ENCODE measurements at regions not wholly inside any gene's neighbourhood (a gene's known extent, or its start where the extent isn't known, plus 50 kb on each side); places are given as distances from the start of the nearest gene placed in this dataset.
A peak's percentile ranks its signal among the peaks of the same experiment; 100 is the strongest.

DNA sequence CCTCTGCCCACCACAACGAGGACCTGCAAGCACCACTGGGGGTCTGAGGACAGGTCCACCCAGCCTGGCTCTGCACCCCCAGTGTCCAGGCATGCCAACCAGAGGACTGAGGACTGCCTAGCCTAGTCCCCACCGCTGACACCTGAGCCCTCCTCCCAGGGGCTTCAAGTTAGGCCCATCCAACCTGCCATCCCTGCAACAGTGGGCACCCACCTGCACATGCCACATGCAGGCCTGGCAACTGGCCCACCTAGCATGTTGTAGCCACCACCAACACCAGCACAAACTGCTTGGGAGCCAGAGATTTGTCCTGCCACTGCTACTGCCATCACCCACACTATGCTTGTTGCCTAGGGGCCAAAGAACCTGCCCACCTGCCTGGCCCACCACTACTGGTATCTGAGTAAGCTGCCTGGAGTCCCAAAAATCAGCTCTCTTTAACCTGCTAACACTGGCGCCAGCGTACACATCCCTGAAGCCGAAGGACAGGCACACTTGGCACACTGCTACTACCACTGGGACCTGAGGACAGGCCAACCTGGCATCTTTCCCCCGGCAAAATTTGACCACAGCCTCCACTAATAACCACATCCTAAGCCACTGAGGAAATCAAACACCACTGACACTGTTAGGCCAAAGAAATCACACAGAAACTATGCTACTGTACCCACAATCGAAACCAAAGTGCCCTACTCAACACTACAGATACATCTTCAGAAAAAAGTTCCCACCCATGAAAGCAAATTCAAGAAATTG, 61.5 kb downstream of the PSMG1 start:
- Histone ChIP-seq H3K9me3 (ENCODE audit: control insufficient read depth, insufficient read depth, low read depth, low read length) (no peaks in the 10 kb centered on the region), H3K4me3 (ENCODE audit: low read depth, low read length) (no peak overlapping the region), H3K4me1 (ENCODE audit: control insufficient read depth, insufficient read depth, low read length) (no peaks in the 10 kb centered on the region), H3K36me3 (ENCODE audit: control insufficient read depth in 2 of 2, insufficient read depth in 1 of 2, low read length in 2 of 2) (no peaks in the 10 kb centered on the region), H3K27ac (ENCODE audit: extremely low read depth, low read depth, low read length) (no peak overlapping the region)
- TF ChIP-seq ZXDB (tag by site-specific recombination; IDR thresholded peaks at IDR 0.05) (no peak), OSR2 (tag by site-specific recombination; IDR thresholded peaks at IDR 0.05) (no peak), ZNF501 (tag by site-specific recombination; IDR thresholded peaks at IDR 0.05) (no peak), ZSCAN23 (tag by site-specific recombination; IDR thresholded peaks at IDR 0.05) (no peak), ZNF747 (tag by site-specific recombination; IDR thresholded peaks at IDR 0.05) (no peak), ZNF473 (tag by site-specific recombination; IDR thresholded peaks at IDR 0.05) (no peak), GFI1B (tag by site-specific recombination; IDR thresholded peaks at IDR 0.05) (no peak), ZNF664 (tag by site-specific recombination; IDR thresholded peaks at IDR 0.05) (no peak), ZNF600 (tag by site-specific recombination; IDR thresholded peaks at IDR 0.05) (no peak), ZNF514 (tag by site-specific recombination; IDR thresholded peaks at IDR 0.05) (no peak), BCL11B (tag by site-specific recombination; IDR thresholded peaks at IDR 0.05; ENCODE audit: low read depth) (no peak)
- TF ChIP-seq, protein P1, sequence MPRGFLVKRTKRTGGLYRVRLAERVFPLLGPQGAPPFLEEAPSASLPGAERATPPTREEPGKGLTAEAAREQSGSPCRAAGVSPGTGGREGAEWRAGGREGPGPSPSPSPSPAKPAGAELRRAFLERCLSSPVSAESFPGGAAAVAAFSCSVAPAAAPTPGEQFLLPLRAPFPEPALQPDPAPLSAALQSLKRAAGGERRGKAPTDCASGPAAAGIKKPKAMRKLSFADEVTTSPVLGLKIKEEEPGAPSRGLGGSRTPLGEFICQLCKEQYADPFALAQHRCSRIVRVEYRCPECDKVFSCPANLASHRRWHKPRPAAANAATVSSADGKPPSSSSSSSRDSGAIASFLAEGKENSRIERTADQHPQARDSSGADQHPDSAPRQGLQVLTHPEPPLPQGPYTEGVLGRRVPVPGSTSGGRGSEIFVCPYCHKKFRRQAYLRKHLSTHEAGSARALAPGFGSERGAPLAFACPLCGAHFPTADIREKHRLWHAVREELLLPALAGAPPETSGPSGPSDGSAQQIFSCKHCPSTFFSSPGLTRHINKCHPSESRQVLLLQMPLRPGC (tag by site-specific recombination; IDR thresholded peaks at IDR 0.05), result no peak
- TF ChIP-seq, protein P2, sequence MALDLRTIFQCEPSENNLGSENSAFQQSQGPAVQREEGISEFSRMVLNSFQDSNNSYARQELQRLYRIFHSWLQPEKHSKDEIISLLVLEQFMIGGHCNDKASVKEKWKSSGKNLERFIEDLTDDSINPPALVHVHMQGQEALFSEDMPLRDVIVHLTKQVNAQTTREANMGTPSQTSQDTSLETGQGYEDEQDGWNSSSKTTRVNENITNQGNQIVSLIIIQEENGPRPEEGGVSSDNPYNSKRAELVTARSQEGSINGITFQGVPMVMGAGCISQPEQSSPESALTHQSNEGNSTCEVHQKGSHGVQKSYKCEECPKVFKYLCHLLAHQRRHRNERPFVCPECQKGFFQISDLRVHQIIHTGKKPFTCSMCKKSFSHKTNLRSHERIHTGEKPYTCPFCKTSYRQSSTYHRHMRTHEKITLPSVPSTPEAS (tag by site-specific recombination; IDR thresholded peaks at IDR 0.05), result no peak
- TF ChIP-seq, protein P3, sequence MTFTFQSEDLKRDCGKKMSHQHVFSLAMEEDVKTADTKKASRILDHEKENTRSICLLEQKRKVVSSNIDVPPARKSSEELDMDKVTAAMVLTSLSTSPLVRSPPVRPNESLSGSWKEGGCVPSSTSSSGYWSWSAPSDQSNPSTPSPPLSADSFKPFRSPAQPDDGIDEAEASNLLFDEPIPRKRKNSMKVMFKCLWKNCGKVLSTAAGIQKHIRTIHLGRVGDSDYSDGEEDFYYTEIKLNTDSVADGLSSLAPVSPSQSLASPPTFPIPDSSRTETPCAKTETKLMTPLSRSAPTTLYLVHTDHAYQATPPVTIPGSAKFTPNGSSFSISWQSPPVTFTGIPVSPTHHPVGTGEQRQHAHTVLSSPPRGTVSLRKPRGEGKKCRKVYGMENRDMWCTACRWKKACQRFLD (tag by site-specific recombination; IDR thresholded peaks at IDR 0.05), result no peak
- TF ChIP-seq, protein P4, sequence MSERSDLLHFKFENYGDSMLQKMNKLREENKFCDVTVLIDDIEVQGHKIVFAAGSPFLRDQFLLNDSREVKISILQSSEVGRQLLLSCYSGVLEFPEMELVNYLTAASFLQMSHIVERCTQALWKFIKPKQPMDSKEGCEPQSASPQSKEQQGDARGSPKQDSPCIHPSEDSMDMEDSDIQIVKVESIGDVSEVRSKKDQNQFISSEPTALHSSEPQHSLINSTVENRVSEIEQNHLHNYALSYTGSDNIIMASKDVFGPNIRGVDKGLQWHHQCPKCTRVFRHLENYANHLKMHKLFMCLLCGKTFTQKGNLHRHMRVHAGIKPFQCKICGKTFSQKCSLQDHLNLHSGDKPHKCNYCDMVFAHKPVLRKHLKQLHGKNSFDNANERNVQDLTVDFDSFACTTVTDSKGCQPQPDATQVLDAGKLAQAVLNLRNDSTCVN (tag by site-specific recombination; optimal IDR thresholded peaks at IDR 0.05), result no peak
- TF ChIP-seq, protein P5, sequence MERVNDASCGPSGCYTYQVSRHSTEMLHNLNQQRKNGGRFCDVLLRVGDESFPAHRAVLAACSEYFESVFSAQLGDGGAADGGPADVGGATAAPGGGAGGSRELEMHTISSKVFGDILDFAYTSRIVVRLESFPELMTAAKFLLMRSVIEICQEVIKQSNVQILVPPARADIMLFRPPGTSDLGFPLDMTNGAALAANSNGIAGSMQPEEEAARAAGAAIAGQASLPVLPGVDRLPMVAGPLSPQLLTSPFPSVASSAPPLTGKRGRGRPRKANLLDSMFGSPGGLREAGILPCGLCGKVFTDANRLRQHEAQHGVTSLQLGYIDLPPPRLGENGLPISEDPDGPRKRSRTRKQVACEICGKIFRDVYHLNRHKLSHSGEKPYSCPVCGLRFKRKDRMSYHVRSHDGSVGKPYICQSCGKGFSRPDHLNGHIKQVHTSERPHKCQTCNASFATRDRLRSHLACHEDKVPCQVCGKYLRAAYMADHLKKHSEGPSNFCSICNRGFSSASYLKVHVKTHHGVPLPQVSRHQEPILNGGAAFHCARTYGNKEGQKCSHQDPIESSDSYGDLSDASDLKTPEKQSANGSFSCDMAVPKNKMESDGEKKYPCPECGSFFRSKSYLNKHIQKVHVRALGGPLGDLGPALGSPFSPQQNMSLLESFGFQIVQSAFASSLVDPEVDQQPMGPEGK (tag by site-specific recombination; IDR thresholded peaks at IDR 0.05), result no peak
- ChIA-PET POLR2A (no interaction called here), CTCF (no interaction called here)

DNA sequence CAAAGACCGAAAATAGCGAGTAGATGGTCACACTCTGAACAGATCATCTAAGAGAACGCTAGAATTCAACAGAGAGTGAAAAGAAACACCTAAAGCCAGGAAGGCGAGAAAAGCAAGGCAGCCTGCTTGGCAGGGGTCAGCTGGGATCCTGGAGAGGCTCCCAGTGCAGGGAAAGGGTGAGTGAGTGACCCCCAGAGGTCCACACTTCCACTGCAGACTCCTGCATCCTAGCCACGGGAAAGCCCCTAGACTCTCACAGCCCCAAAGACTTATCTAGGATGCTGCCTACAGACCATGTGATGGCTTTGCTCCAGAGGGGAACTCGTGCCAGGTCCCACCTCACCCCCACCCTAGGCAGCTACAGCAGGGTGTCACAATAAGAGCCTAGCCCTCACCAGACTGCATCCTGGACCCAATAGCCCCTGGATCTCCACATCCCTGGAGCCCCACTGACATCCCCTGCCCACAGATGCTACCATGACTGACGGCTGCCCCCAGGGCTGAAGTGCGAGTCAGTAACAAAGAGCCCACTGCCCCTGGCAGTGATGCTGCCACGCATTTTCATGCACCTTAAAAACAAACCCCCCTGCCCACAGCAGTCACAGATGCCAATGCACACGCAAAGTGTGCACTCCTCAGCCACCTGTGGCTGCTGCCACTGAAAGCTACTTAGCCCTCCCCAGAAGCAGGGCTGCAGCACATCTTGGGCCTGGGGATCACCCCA, 62.2 kb downstream of the PSMG1 start:
- no peaks in the 10 kb centered on the region for H3K36me3 ChIP-seq (ENCODE audit: control insufficient read depth in 2 of 2, insufficient read depth in 1 of 2, low read length in 2 of 2)
- no peaks in the 10 kb centered on the region for H3K9me3 ChIP-seq (ENCODE audit: control insufficient read depth, insufficient read depth, low read depth, low read length)
- TF ChIP-seq SCRT1 (tag by site-specific recombination; IDR thresholded peaks at IDR 0.05; ENCODE audit: borderline replicate concordance) (0 out of 2 replicates have a peak, but pooled peaks have one; percentile 44), SCRT2 (tag by site-specific recombination; IDR thresholded peaks at IDR 0.05) (peak; percentile 57), ZNF621 (tag by site-specific recombination; IDR thresholded peaks at IDR 0.05) (no peak)
- H3K4me3 ChIP-seq (ENCODE audit: low read depth, low read length), result no peak overlapping the region
- no peak overlapping the region for H3K27ac ChIP-seq (ENCODE audit: extremely low read depth, low read depth, low read length)
- ChIA-PET CTCF (no interaction called here), POLR2A (no interaction called here)
- no peaks in the 10 kb centered on the region for H3K4me1 ChIP-seq (ENCODE audit: control insufficient read depth, insufficient read depth, low read length)
